Sigmoid colon (tissue), 4 donors: ENCODE measurements at regions not wholly inside any gene's neighbourhood (a gene's known extent, or its start where the extent isn't known, plus 50 kb on each side); places are given as distances from the start of the nearest gene placed in this dataset.

ENCODE experiments used
- POLR2AphosphoS5 ChIP-seq, 4 donors: sonication (generic); formaldehyde crosslinking; IDR thresholded peaks; one replicate each; pipeline ENCODE4 v1.6.1; 2017; ENCODE audit warnings: antibody characterized with exemption in 4 of 4
- TF ChIP-seq, protein P1 (sequence below), 4 experiments: fragments of 450-650 bp in 3 of 4; fragments of 200-600 bp in 1 of 4; IDR thresholded peaks; one replicate each; pipeline ENCODE4 v1.5.1; 2016 to 2019; ENCODE audit warnings: antibody characterized with exemption in 4 of 4, mild to moderate bottlenecking in 3 of 4, moderate library complexity in 2 of 4

GRCh38 chr3:44077267-44077666 lies 164.4 kb upstream of the TOPAZ1 start:
- TF ChIP-seq, protein P1, sequence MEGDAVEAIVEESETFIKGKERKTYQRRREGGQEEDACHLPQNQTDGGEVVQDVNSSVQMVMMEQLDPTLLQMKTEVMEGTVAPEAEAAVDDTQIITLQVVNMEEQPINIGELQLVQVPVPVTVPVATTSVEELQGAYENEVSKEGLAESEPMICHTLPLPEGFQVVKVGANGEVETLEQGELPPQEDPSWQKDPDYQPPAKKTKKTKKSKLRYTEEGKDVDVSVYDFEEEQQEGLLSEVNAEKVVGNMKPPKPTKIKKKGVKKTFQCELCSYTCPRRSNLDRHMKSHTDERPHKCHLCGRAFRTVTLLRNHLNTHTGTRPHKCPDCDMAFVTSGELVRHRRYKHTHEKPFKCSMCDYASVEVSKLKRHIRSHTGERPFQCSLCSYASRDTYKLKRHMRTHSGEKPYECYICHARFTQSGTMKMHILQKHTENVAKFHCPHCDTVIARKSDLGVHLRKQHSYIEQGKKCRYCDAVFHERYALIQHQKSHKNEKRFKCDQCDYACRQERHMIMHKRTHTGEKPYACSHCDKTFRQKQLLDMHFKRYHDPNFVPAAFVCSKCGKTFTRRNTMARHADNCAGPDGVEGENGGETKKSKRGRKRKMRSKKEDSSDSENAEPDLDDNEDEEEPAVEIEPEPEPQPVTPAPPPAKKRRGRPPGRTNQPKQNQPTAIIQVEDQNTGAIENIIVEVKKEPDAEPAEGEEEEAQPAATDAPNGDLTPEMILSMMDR (IDR thresholded peaks at IDR 0.05): no peak
- TF ChIP-seq POLR2AphosphoS5 (IDR thresholded peaks at IDR 0.05): no peak
